ENCODE measurements at regions not wholly inside any gene's neighbourhood (a gene's known extent, or its start where the extent isn't known, plus 50 kb on each side); places are given as distances from the start of the nearest gene placed in this dataset.

- TF ChIP-seq CTCF (IDR thresholded peaks at IDR 0.05), result no peak
- TF ChIP-seq EZH2phosphoT487 (IDR thresholded peaks at IDR 0.05), result no peak
Measured at GRCh38 chr6:137800762-137801161, 66.3 kb upstream of the TNFAIP3 start.

All from neural progenitor cell (in vitro differentiated cells).